Peyer's patch (tissue), 4 donors: ENCODE measurements at regions not wholly inside any gene's neighbourhood (a gene's known extent, or its start where the extent isn't known, plus 50 kb on each side); places are given as distances from the start of the nearest gene placed in this dataset.

Experiments
- DNase-seq, 3 donors: peaks; one replicate each; pipeline ENCODE4 v3.0.0-alpha.2; 2017 to 2019
- H3K27ac ChIP-seq, 4 donors: fragments of 200-600 bp; sonication (generic); one replicate each; pipeline ENCODE4 v1.5.1; 2016 to 2019
- H3K27me3 ChIP-seq, 2 donors: fragments of 200-600 bp; sonication (generic); one replicate each; pipeline ENCODE4 v1.5.1; 2019
- H3K36me3 ChIP-seq, 3 donors: fragments of 200-600 bp; sonication (generic); one replicate each; pipeline ENCODE4 v1.5.1; 2016 to 2019
- H3K4me1 ChIP-seq, 4 donors: fragments of 200-600 bp; sonication (generic); one replicate each; pipeline ENCODE4 v1.5.1; 2016 to 2019
- H3K4me3 ChIP-seq, 4 donors: fragments of 200-600 bp; sonication (generic); 1 replicate in 3 of 4; 2 replicates in 1 of 4; pipeline ENCODE4 v1.5.1; 2016 to 2019; ENCODE audit warnings: mild to moderate bottlenecking in 1 of 4
- H3K9me3 ChIP-seq, 4 donors: fragments of 200-600 bp; sonication (generic); one replicate each; pipeline ENCODE4 v1.5.1; 2016 to 2019; ENCODE audit warnings: mild to moderate bottlenecking in 1 of 4
- CTCF ChIP-seq, 6 experiments: fragments of 450-650 bp in 4 of 6; fragments of 200-600 bp in 2 of 6; sonication (generic) in 1 of 6; IDR thresholded peaks; one replicate each; pipeline ENCODE4 v1.5.1; 2017 to 2019; ENCODE audit warnings: antibody characterized with exemption in 6 of 6, mild to moderate bottlenecking in 3 of 6, moderate library complexity in 1 of 6
- POLR2A ChIP-seq, 2 donors: fragments of 450-650 bp; IDR thresholded peaks; one replicate each; pipeline ENCODE4 v1.5.1; 2017; ENCODE audit warnings: antibody characterized with exemption in 2 of 2, mild to moderate bottlenecking in 2 of 2, moderate library complexity in 2 of 2

- Histone ChIP-seq H3K9me3 (no peaks in the 10 kb centered on the region), H3K4me3 (no peak overlapping the region), H3K27me3 (no peaks in the 10 kb centered on the region), H3K4me1 (no peaks in the 10 kb centered on the region), H3K27ac (no peak overlapping the region), H3K36me3 (no peaks in the 10 kb centered on the region)
- peak in 1 of 3 donors; percentile 13 for DNase-seq
- TF ChIP-seq POLR2A (IDR thresholded peaks at IDR 0.05), result no peak
- no peak for TF ChIP-seq CTCF (IDR thresholded peaks at IDR 0.05)
Measured at GRCh38 chr1:30611741-30612309, 111.6 kb downstream of the MATN1 start.

DNA sequence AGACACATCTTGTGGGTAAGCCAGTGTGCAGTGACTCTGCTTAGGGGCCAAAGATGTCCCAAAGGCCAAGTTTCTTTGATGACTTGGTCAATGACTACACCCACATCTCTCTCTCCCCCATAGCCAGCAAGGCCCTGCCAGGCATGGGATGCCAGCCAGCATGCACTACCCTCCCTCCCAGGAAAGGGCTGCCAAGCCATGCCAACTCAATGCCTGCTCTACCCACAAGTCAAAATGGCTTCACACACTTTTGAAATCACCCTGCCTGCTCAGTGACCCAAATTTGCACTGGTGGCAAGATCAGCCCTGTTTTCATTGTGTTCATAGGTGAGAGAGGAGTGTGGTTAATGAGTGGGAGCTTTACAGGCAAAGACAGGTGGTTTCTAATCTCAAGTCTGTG lies 112.5 kb downstream of the MATN1 start:
- H3K36me3 ChIP-seq, result no peaks in the 10 kb centered on the region
- H3K9me3 ChIP-seq, result no peaks in the 10 kb centered on the region
- no peaks in the 10 kb centered on the region for H3K27me3 ChIP-seq
- H3K4me3 ChIP-seq, result no peak overlapping the region
- TF ChIP-seq POLR2A (IDR thresholded peaks at IDR 0.05) (no peak), CTCF (IDR thresholded peaks at IDR 0.05) (no peak)
- no peaks in the 10 kb centered on the region for H3K4me1 ChIP-seq
- DNase-seq, result peak in 1 of 3 donors; percentile 13
- no peak overlapping the region for H3K27ac ChIP-seq

DNA sequence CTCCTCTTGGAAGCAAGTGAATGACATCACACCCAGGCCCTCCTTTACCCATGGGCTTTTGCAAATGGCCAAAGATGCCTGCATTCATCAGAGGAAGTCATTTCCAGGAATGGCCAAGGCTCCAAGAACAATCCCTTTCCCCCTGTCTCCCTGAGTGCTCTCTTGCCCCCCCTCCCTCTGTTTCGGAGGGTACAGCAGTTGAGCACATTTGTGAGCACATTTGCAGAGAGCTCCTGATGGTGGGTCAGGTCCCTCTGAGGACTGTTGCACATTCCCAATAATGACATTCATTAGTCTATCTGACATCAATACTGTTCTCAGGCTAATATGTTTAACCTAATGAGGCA lies 113.4 kb downstream of the MATN1 start:
- no peaks in the 10 kb centered on the region for H3K36me3 ChIP-seq
- H3K27me3 ChIP-seq, result no peaks in the 10 kb centered on the region
- H3K4me3 ChIP-seq, result no peak overlapping the region
- no peak overlapping the region for H3K27ac ChIP-seq
- TF ChIP-seq CTCF (IDR thresholded peaks at IDR 0.05), result no peak
- no peak for TF ChIP-seq POLR2A (IDR thresholded peaks at IDR 0.05)
- no peak for DNase-seq
- H3K4me1 ChIP-seq, result no peaks in the 10 kb centered on the region
- H3K9me3 ChIP-seq, result no peaks in the 10 kb centered on the region

DNA sequence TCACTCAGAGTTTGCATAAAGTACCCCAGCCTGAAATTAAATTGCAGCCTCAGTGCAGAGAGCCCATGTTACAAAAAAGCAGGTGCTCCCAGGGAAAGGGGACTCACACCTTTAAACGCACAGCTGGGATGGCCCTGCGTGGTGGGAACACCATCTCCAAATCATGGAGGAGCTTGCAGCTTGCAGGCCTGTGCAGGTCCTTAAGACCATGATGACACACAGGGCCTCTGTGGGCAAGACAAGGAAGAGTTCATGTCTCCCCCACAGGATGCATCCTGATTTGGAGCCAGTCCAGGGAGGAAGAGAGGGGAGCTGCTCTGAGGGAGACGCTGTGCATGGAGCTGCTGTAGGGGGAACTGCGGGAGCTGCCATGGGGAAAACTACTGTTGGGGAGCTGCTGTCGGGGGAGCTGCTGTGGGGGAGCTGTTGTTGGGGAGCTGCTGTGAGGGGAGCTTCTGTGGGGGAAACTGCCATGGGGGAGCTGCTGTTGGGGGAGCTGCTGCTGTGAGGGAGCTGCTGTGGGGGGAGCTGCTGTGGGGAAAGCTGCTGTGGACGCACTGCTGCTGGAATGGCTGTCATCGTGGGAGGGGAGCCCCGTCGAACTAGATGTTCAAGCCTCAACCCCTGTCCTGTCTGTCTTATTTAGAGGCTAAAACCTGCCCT lies 113.9 kb downstream of the MATN1 start:
- H3K4me1 ChIP-seq, result no peaks in the 10 kb centered on the region
- H3K9me3 ChIP-seq, result no peaks in the 10 kb centered on the region
- H3K27me3 ChIP-seq, result no peaks in the 10 kb centered on the region
- TF ChIP-seq CTCF (IDR thresholded peaks at IDR 0.05) (no peak), POLR2A (IDR thresholded peaks at IDR 0.05) (no peak)
- H3K36me3 ChIP-seq, result no peaks in the 10 kb centered on the region
- H3K27ac ChIP-seq, result no peak overlapping the region
- DNase-seq, result peak in 1 of 3 donors; percentile 21
- H3K4me3 ChIP-seq, result no peak overlapping the region

GRCh38 chr1:30607723-30608122 lies 115.7 kb downstream of the MATN1 start:
- no peak for DNase-seq

More at GRCh38 chr1:30607723-30608122, 115.7 kb downstream of the MATN1 start:
- H3K27ac ChIP-seq, result no peak overlapping the region
- H3K4me1 ChIP-seq, result no peaks in the 10 kb centered on the region
- H3K36me3 ChIP-seq, result no peaks in the 10 kb centered on the region
- H3K9me3 ChIP-seq, result no peaks in the 10 kb centered on the region
- no peak overlapping the region for H3K4me3 ChIP-seq
- no peak for TF ChIP-seq CTCF (IDR thresholded peaks at IDR 0.05)
- TF ChIP-seq POLR2A (IDR thresholded peaks at IDR 0.05), result no peak
- H3K27me3 ChIP-seq, result no peaks in the 10 kb centered on the region
